IMR-90 (cell line): ENCODE measurements at regions not wholly inside any gene's neighbourhood (a gene's known extent, or its start where the extent isn't known, plus 50 kb on each side); places are given as distances from the start of the nearest gene placed in this dataset.

Experiments used
- ATAC-seq: fragments of 200-7000 bp; cut with Tn5 transposase; 2 replicates; pipeline ENCODE4 v1.9.1; 2020; ENCODE audit warnings: low read depth, mild to moderate bottlenecking, moderate library complexity
- BruUV-seq: library from RNA; stranded (reverse); fragments of 400-500 nt; replicated peaks from 2 replicates; lab custom pipeline; 2021; lab: Mats Ljungman, UMichigan
- CTCF ChIA-PET: fragments of 300-600 bp; formaldehyde crosslinking; extraction: SDS; loops from one replicate; lab custom pipeline; 2021; ENCODE audit warnings: antibody characterized with exemption; lab: Yijun Ruan, JAX
- POLR2A ChIA-PET: fragments of 300-600 bp; sonication (Branson Sonifier 250); formaldehyde crosslinking; loops from one replicate; lab custom pipeline; 2022; ENCODE audit warnings: antibody characterized with exemption; ENCODE audit not compliant: unreplicated experiment; lab: Charles Lee
- DNase-seq: peaks from one replicate; pipeline ENCODE4 v3.0.0; 2013
- H2AFZ ChIP-seq: replicated peaks from 2 replicates; pipeline ENCODE3; 2013; ENCODE audit warnings: low read length, mild to moderate bottlenecking; ENCODE audit not compliant: poor library complexity
- H2AK5ac ChIP-seq: 2 replicates; pipeline ENCODE4 v1.6.1; 2013; ENCODE audit warnings: low read depth, low read length, inconsistent platforms
- H2AK9ac ChIP-seq: replicated peaks from 2 replicates; pipeline ENCODE3; 2013; ENCODE audit warnings: mild to moderate bottlenecking, low read depth, low read length, moderate library complexity; ENCODE audit not compliant: poor library complexity
- H2BK120ac ChIP-seq: 2 replicates; pipeline ENCODE4 v1.6.1; 2013; ENCODE audit warnings: low read depth, low read length, inconsistent platforms
- H2BK15ac ChIP-seq: 3 replicates; pipeline ENCODE4 v1.6.1; 2013; ENCODE audit warnings: low read depth, low read length, inconsistent platforms
- H2BK20ac ChIP-seq: 2 replicates; pipeline ENCODE4 v1.6.1; 2013; ENCODE audit warnings: low read depth, mild to moderate bottlenecking, inconsistent platforms, low read length, moderate library complexity
- H2BK5ac ChIP-seq: 2 replicates; pipeline ENCODE4 v1.6.1; 2013; ENCODE audit warnings: mild to moderate bottlenecking, low read depth, low read length, inconsistent platforms; ENCODE audit not compliant: poor library complexity, severe bottlenecking
- H3K14ac ChIP-seq: replicated peaks from 2 replicates; pipeline ENCODE4 v1.6.1; 2013; ENCODE audit warnings: low read depth, low read length, inconsistent platforms
- H3K18ac ChIP-seq: 2 replicates; pipeline ENCODE4 v1.6.1; 2013; ENCODE audit warnings: low read depth, low read length, control low read depth
- H3K23ac ChIP-seq: 2 replicates; pipeline ENCODE4 v1.6.1; 2013; ENCODE audit warnings: low read depth, low read length, inconsistent platforms
- H3K27ac ChIP-seq: 2 replicates; pipeline ENCODE4 v1.5.1; 2013; ENCODE audit warnings: mild to moderate bottlenecking, control low read depth, low read length; ENCODE audit not compliant: insufficient read depth
- H3K27me3 ChIP-seq: 2 replicates; pipeline ENCODE4 v1.6.1; 2013; ENCODE audit warnings: low read length; ENCODE audit not compliant: control insufficient read depth, insufficient read depth
- H3K36me3 ChIP-seq: 2 replicates; pipeline ENCODE4 v1.6.1; 2013; ENCODE audit warnings: low read length, mixed read lengths; ENCODE audit not compliant: control insufficient read depth, insufficient read depth
- H3K4ac ChIP-seq: 2 replicates; pipeline ENCODE4 v1.6.1; 2013; ENCODE audit warnings: low read depth, low read length, inconsistent platforms
- H3K4me1 ChIP-seq: 2 replicates; pipeline ENCODE4 v1.6.1; 2013; ENCODE audit warnings: low read length, mixed read lengths; ENCODE audit not compliant: control insufficient read depth, insufficient read depth
- H3K4me2 ChIP-seq: 2 replicates; pipeline ENCODE4 v1.6.1; 2013; ENCODE audit warnings: low read depth, mild to moderate bottlenecking, control low read depth, low read length, moderate library complexity
- H3K4me3 ChIP-seq: 2 replicates; pipeline ENCODE4 v1.5.1; 2013; ENCODE audit warnings: low read depth, mild to moderate bottlenecking, control low read depth, low read length, moderate library complexity; ENCODE audit not compliant: insufficient read depth
- H3K56ac ChIP-seq: 2 replicates; pipeline ENCODE4 v1.6.1; 2013; ENCODE audit warnings: low read length, inconsistent platforms; ENCODE audit not compliant: insufficient read depth; ENCODE audit errors: extremely low read depth
- H3K79me1 ChIP-seq, 2 experiments: 2 replicates each; pipeline ENCODE4 v1.6.1; 2013; ENCODE audit warnings: low read length in 2 of 2, inconsistent platforms in 1 of 2, low read depth in 1 of 2
- H3K9ac ChIP-seq: 2 replicates; pipeline ENCODE4 v1.6.1; 2013; ENCODE audit warnings: low read depth, low read length, control low read depth
- H3K9me1 ChIP-seq: 2 replicates; pipeline ENCODE4 v1.6.1; 2013; ENCODE audit warnings: low read length, inconsistent platforms; ENCODE audit not compliant: insufficient read depth
- H3K9me3 ChIP-seq: 2 replicates; pipeline ENCODE4 v1.6.1; 2013; ENCODE audit warnings: low read length; ENCODE audit not compliant: control insufficient read depth, insufficient read depth
- H4K20me1 ChIP-seq: 2 replicates; pipeline ENCODE4 v1.6.1; 2013; ENCODE audit warnings: low read length, inconsistent platforms; ENCODE audit not compliant: insufficient read depth
- H4K5ac ChIP-seq: 2 replicates; pipeline ENCODE4 v1.6.1; 2013; ENCODE audit warnings: mild to moderate bottlenecking, low read depth, low read length, control low read depth
- H4K8ac ChIP-seq, 2 experiments: 2 replicates each; pipeline ENCODE4 v1.6.1; 2013; ENCODE audit warnings: low read depth in 2 of 2, low read length in 2 of 2, control low read depth in 1 of 2, inconsistent platforms in 1 of 2
- H4K91ac ChIP-seq: 2 replicates; pipeline ENCODE4 v1.6.1; 2013; ENCODE audit warnings: low read depth, low read length, inconsistent platforms; ENCODE audit not compliant: insufficient read depth
- CEBPB ChIP-seq: IDR thresholded peaks from 2 replicates; pipeline ENCODE4 v1.6.1; 2012; ENCODE audit warnings: low read depth, low read length, improper control_type of control experiment
- POLR2A ChIP-seq: IDR thresholded peaks from 2 replicates; pipeline ENCODE4 v1.6.1; 2012; ENCODE audit warnings: mild to moderate bottlenecking, low read depth, low read length
- RAD21 ChIP-seq: IDR thresholded peaks from 2 replicates; pipeline ENCODE4 v1.6.1; 2012; ENCODE audit warnings: low read length, improper control_type of control experiment
- RCOR1 ChIP-seq: IDR thresholded peaks from 2 replicates; pipeline ENCODE4 v1.6.1; 2012; ENCODE audit warnings: mild to moderate bottlenecking, low read length, improper control_type of control experiment; ENCODE audit not compliant: insufficient replicate concordance
- SMC3 ChIP-seq: fragments of 150-350 bp; IDR thresholded peaks from 2 replicates; pipeline ENCODE4 v1.6.1; 2016; ENCODE audit warnings: low read depth, mild to moderate bottlenecking, antibody characterized with exemption, low read length, moderate library complexity
- WGBS, 2 experiments: methylation state at CpG; one replicate each; pipeline versions ENCODE4 v1.1.5 to v1.1.7; 2013; ENCODE audit warnings: missing lambda C conversion rate in 2 of 2; ENCODE audit not compliant: insufficient read length in 1 of 2; ENCODE audit errors: extremely low coverage in 2 of 2; 5-methylcytosine and 5-hydroxymethylcytosine counted together
- dilution Hi-C: fragments of 300-500 bp; cut with HindIII; formaldehyde crosslinking; loops from one replicate; pipeline ENCODE4 v1.14.3; 2018; ENCODE audit warnings: low sequenced_read_pairs; ENCODE audit not compliant: unreplicated experiment
- in situ Hi-C: fragments of 300-500 bp; cut with MboI; formaldehyde crosslinking; loops from 3 replicates; pipeline ENCODE4 v1.14.3; 2019; ENCODE audit warnings: low sequenced_read_pairs, inconsistent platforms, mixed read lengths
- intact Hi-C: fragments of 100-400 bp; cut with micrococcal nuclease; formaldehyde crosslinking; loops from 2 replicates; pipeline ENCODE4 v1.10.0; 2022
- TF ChIP-seq, protein P1 (sequence below): fragments of 150-350 bp; IDR thresholded peaks from 2 replicates; pipeline ENCODE4 v1.6.1; 2017; ENCODE audit warnings: mild to moderate bottlenecking, antibody characterized with exemption, low read length, low read depth

DNA sequence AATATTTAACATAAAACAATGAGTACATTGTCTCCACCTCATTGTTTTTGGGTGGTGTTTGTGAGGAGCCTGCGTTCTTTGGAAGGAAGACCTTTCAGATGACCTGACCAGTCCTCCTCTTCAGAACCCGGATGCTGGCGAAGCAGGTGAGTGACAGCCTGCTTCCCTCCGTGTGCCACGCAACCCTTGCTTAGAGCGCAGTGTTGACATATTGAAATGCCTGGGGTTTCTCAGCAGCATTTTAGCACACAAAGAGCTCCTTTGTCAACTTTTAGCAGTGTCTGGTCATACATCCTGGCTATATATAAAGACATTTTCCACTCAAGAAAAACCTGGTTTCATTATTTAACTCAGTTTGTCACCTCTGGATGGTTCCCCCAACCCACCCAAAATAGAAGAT, 335.7 kb upstream of the POU3F3 start:
- no peak overlapping the region for H2AK5ac ChIP-seq
- BruUV-seq = no TSS peak
- no peak overlapping the region for H3K27ac ChIP-seq
- WGBS, 2 experiments = no CpG with 5 or more reads among the region's 6 CpGs
- ATAC-seq = no peak
- H3K14ac ChIP-seq = no peak overlapping the region
- no peak overlapping the region for H2AFZ ChIP-seq
- no peak overlapping the region for H3K4ac ChIP-seq
- no peak overlapping the region for H2BK5ac ChIP-seq
- no peaks in the 10 kb centered on the region for H3K27me3 ChIP-seq
- H4K8ac ChIP-seq = no peak overlapping the region
- no peak overlapping the region for H2BK20ac ChIP-seq
- no peak for DNase-seq
- no peaks in the 10 kb centered on the region for H3K79me1 ChIP-seq
- no peaks in the 10 kb centered on the region for H3K9me1 ChIP-seq
- in situ Hi-C loops (no loop called here), intact Hi-C loops (no loop called here), dilution Hi-C loops (no loop called here)
- H4K5ac ChIP-seq = no peak overlapping the region
- POLR2A ChIA-PET = no interaction called here
- H3K18ac ChIP-seq = no peak overlapping the region
- no peak overlapping the region for H3K4me2 ChIP-seq
- no peak overlapping the region for H2BK120ac ChIP-seq
- CTCF ChIA-PET = no interaction called here
- H3K56ac ChIP-seq = no peak overlapping the region
- H3K4me1 ChIP-seq = no peaks in the 10 kb centered on the region
- no peaks in the 10 kb centered on the region for H3K36me3 ChIP-seq
- no peak overlapping the region for H3K9ac ChIP-seq
- no peak overlapping the region for H3K4me3 ChIP-seq
- no peak overlapping the region for H2BK15ac ChIP-seq
- H3K23ac ChIP-seq = no peak overlapping the region
- TF ChIP-seq RCOR1 = no peak
- no peak for TF ChIP-seq CEBPB
- TF ChIP-seq, protein P1, sequence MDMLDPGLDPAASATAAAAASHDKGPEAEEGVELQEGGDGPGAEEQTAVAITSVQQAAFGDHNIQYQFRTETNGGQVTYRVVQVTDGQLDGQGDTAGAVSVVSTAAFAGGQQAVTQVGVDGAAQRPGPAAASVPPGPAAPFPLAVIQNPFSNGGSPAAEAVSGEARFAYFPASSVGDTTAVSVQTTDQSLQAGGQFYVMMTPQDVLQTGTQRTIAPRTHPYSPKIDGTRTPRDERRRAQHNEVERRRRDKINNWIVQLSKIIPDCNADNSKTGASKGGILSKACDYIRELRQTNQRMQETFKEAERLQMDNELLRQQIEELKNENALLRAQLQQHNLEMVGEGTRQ = no peak
- TF ChIP-seq RAD21 = no peak
- TF ChIP-seq POLR2A = no peak
- no peak for TF ChIP-seq SMC3
- peaks cover 13% of the 10 kb centered on the region; the same call in 1 of the 2 replicates for H3K9me3 ChIP-seq
- H4K91ac ChIP-seq = no peak overlapping the region
- H4K20me1 ChIP-seq = no peaks in the 10 kb centered on the region
- H2AK9ac ChIP-seq = no peak overlapping the region
